ENCODE measurements at regions not wholly inside any gene's neighbourhood (a gene's known extent, or its start where the extent isn't known, plus 50 kb on each side); places are given as distances from the start of the nearest gene placed in this dataset.
"Not testable (repeated sequence)": the region's sequence is repeated elsewhere in the genome, so short reads cannot be mapped to it uniquely, and the experiment has no call there.

DNA sequence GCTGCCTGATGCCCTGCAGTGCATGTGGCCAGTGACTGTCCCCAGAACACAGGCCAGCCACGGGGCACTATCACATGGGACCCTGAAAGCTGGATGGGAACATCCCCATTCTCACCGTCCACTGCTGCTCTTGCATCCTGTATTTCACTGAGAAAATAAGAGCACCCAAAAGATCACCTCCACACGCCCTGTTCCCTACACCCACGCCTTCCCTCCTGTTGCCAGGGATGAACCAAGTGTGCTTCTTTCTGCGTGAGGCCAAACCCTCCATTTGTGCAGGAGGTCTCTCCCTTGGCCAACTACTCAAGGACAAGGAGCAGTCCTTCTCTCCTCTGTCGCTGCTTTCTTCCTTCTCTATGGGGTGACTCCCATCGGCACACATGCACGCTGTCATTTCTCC is 118.3 kb downstream of the LRRC37A3 start:
- H3K27ac Mint-ChIP-seq; H3K4me3 Mint-ChIP-seq; H3K4me1 Mint-ChIP-seq (ENCODE audit: low read depth); H3K36me3 Mint-ChIP-seq; H3K9me3 Mint-ChIP-seq (ENCODE audit: low read depth); H3K27me3 Mint-ChIP-seq: not testable (repeated sequence)

DNA sequence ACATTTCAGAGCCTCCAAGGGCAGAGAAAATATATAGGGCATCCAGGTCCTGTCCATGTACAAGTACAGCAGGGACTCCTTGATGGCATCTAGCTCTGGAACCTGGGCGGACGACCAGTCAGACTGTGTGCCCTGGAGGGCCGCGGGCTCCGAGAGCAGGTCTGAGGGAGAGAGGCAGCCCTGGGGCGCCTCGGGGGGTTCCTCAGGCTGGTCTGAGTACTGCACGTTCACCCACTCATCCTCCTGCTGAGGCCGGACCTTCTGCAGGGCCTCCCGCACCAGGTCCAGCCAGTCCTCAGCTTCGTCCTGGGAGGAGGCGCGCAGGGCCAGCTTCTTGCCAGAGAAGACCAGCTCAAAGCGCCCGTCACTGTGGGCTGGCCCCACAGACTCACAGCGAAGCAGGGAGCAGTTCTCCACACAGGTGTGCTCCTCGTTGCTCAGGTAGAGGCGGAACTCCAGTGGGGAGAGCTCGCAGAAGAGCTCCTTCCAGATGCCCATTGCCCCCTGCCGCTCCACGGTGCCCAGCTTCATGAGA is 118.8 kb downstream of the LRRC37A3 start:
- H3K9me3 Mint-ChIP-seq (ENCODE audit: low read depth); H3K4me1 Mint-ChIP-seq (ENCODE audit: low read depth); H3K27ac Mint-ChIP-seq; H3K36me3 Mint-ChIP-seq; H3K27me3 Mint-ChIP-seq; H3K4me3 Mint-ChIP-seq: not testable (repeated sequence)

DNA sequence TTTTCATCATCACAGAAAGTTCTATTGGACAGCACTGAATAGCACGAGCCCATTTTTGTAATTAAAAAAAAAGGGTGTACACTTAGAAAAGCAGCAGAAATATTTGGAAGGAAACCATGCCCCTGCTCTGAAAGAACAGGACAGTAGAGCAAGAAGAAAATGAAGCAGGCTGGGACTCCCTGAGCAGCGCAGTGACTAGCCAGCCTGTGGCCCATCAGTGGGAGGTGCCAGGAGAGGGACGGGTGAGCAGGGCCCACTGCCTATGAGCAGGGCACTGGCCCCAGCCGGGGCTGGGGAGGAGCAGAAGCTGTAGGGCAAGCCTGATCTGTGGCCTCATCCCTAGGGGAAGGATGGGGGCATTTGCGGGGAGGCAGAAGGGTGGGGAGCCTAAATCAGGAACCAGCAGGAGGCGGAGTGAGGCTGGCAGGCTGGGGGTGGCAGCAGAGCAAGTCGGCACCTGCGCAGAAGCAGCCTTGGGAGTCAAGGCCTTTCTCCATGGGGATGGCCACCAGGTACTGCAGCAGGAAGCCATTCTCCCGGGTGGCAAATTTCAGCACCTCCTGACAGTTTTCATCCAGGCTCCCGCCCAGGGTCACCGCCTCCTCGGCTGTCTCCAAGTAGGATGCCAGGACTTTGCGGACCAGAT is 119.6 kb downstream of the LRRC37A3 start:
- H3K27me3 Mint-ChIP-seq; H3K36me3 Mint-ChIP-seq; H3K4me3 Mint-ChIP-seq; H3K4me1 Mint-ChIP-seq (ENCODE audit: low read depth); H3K9me3 Mint-ChIP-seq (ENCODE audit: low read depth); H3K27ac Mint-ChIP-seq: not testable (repeated sequence)

DNA sequence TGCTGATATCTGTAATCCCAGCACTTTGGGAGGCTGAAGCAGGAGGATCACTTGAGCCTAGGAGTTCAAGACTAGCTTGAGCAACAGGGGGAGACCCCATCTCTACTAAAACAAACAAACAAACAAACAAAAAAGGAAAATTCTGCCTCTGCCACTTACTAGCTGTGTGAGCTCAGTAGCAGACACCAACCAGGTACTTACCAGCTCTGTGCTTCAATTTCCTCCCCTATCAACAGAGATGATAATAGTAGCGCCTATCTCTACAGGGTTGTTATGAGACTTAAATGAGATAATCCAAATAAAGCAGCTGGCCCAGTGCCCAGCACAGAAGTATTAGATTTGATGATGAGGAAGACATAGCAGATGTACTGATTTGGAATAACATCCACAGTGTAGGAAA is 120.3 kb downstream of the LRRC37A3 start:
- H3K27ac Mint-ChIP-seq; H3K4me1 Mint-ChIP-seq (ENCODE audit: low read depth); H3K36me3 Mint-ChIP-seq; H3K4me3 Mint-ChIP-seq; H3K27me3 Mint-ChIP-seq; H3K9me3 Mint-ChIP-seq (ENCODE audit: low read depth): not testable (repeated sequence)

DNA sequence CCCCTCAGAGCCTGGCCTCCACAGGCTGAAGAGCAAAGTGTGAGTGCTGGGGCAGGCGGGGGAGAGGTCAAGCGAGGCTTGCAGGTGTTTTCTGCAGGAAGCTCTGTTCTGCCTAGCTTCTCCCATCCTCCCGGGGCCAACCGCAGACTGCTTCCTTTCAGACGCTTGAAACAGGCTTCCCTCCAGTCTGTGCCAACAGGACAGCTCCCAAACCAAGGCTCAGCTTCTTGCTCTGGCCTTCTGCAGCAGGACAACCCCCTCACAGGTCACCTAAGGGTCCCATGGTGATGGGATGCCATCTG is 120.8 kb downstream of the LRRC37A3 start:
- not testable (repeated sequence) for H3K27me3 Mint-ChIP-seq; H3K27ac Mint-ChIP-seq; H3K4me3 Mint-ChIP-seq; H3K36me3 Mint-ChIP-seq; H3K4me1 Mint-ChIP-seq (ENCODE audit: low read depth); H3K9me3 Mint-ChIP-seq (ENCODE audit: low read depth)

DNA sequence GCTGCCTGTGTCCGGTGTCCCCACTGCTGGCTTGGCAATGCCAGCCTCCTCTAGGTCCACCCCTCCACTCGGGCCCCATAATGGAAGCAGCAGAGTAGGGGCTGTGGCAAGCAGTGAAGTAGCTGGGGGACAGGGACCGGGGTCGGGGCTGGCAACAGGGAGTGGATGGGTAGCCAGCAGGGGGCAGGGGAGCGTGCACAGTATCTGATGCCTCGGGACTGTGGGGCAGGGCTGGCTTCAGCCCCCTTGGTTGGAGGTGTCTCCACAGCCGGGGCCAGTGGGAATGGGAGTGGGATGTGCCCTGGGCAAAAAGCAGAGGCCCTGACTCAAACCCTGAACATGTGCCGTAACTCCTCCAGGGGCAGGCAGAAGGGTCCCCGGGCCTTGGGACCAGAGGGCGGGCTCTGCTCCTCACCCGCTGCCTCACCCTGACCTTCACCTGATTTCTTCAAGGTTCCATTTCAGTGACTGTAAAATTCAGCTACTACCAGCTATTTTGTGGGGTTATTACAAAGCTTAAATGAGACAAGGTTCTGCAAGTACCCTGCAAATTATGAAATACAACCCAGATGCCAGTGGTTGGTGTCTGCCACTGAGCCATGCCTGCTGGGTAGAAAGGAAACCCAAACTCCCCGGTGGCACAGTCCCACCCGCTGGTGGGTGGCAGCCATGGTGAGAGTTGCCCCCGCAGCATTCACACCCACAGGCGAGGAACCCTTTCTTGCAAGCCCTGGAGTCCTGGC is 121.4 kb downstream of the LRRC37A3 start:
- not testable (repeated sequence) for H3K4me1 Mint-ChIP-seq (ENCODE audit: low read depth); H3K36me3 Mint-ChIP-seq; H3K4me3 Mint-ChIP-seq; H3K27ac Mint-ChIP-seq; H3K9me3 Mint-ChIP-seq (ENCODE audit: low read depth); H3K27me3 Mint-ChIP-seq

DNA sequence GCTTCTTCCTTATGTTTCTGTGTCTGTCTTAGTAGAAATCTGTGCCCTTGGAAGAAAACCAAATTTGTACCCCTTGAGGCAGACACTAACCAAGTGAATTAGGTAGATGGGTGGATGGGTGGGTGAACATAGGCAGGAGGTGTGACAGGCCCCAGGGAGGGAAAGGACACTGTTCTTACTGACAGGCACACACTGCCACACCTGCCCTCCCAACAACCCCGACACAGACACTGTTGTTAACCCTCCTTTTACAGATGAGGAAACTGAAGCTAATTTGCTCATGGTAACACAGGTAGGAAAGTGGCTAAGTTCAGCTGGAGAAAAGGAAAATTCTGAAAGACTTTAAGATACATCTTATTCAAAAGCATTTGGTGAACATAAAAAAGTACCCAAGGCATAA is 123.9 kb downstream of the LRRC37A3 start:
- not testable (repeated sequence) for H3K27ac Mint-ChIP-seq; H3K36me3 Mint-ChIP-seq; H3K4me3 Mint-ChIP-seq; H3K9me3 Mint-ChIP-seq (ENCODE audit: low read depth); H3K27me3 Mint-ChIP-seq
- H3K4me1 Mint-ChIP-seq (ENCODE audit: low read depth): peaks cover 11% of the 10 kb centered on the region

DNA sequence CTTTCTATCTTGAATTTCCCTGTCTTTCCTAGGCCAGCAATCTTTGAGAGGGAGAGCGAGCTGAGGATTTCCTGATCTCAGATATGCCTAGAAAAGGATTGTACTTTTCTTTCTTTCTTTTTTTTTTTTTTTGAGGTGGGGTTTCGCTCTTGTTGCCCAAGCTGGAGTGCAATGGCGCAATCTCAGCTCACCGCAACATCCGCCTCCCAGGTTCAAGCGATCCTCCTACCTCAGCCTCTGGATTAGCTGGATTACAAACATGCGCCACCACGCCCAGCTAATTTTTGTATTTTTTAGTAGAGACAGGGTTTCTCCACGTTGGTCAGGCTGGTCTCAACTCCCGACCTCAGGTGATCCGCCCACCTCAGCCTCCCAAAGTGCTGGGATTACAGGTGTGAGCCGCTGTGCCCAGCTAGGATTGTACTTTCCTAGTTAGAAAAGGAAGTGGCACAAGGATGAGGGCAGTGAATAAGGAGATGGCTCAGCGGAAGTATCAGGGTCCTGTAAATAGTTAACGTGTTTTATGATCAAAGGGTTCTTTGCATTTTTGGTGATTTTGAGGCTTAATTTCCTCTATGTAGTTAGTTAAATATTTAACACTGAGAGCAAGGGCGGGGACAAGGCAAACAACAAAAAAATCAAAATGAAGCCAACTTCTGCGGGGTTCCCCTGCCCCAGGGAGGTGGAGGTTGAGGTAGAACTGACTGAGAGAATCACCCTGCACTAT is 124.6 kb downstream of the LRRC37A3 start:
- not testable (repeated sequence) for H3K27ac Mint-ChIP-seq; H3K4me3 Mint-ChIP-seq; H3K27me3 Mint-ChIP-seq; H3K9me3 Mint-ChIP-seq (ENCODE audit: low read depth); H3K36me3 Mint-ChIP-seq
- H3K4me1 Mint-ChIP-seq (ENCODE audit: low read depth): peaks cover 11% of the 10 kb centered on the region

DNA sequence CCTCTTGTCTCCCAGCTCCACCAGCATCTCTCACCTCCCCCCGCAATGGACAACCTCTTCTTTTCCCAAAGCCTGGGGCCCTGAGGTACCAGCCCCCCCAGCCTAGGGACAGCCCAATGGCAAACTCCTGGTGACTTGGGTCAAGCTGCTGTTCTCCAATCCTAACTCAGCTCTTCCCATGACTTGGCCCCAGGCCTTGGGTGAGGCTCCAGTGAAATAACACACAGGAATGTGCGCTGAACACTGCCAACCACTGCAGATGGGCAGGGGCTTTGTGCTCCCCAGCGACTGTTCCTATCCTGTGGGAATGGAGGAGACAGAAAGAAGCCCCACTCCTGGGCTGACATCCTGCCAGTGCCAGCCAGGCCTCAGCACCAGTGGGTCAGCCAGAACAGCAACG is 125.2 kb downstream of the LRRC37A3 start:
- H3K4me1 Mint-ChIP-seq (ENCODE audit: low read depth): peaks cover 11% of the 10 kb centered on the region
- H3K9me3 Mint-ChIP-seq (ENCODE audit: low read depth); H3K27ac Mint-ChIP-seq; H3K4me3 Mint-ChIP-seq; H3K36me3 Mint-ChIP-seq; H3K27me3 Mint-ChIP-seq: not testable (repeated sequence)

DNA sequence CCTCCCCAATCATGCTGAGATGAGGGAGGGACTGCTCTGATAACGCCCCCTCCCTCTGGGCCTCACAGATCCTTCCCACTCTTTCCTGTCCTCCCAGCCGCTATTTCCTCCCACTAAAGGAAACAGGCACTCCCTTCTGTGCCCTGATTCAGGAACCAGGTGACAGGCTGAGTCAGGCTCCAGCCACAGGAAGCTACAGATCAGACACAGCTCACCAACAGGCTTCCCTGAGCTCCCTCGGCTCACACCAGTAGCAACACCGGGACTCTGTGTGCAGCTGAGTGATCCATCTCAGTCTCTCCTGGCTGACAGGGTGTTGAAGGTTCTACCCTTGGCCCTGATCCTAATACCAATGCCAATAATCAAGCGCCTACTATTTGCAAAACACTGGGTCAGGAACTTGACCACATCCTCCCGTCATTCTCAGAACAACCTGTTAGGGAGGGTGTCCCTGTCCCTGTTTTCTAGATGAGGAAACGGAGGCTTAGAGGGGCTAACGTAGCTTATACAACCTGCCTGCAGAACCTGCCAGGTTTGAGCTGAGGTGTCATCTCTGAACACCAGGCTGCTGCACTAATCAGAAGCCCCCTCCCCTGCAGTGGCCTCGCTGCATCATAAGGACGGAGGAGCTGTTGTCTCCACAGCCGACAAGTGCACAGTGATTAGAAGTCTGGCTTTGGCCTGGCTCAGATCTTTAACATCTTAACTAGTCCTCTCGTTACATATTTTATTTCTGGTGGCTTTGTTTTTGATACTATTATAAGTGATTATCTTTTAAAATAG is 126.3 kb downstream of the LRRC37A3 start:
- H3K4me3 Mint-ChIP-seq; H3K27me3 Mint-ChIP-seq; H3K36me3 Mint-ChIP-seq; H3K9me3 Mint-ChIP-seq (ENCODE audit: low read depth); H3K4me1 Mint-ChIP-seq (ENCODE audit: low read depth); H3K27ac Mint-ChIP-seq: not testable (repeated sequence)

DNA sequence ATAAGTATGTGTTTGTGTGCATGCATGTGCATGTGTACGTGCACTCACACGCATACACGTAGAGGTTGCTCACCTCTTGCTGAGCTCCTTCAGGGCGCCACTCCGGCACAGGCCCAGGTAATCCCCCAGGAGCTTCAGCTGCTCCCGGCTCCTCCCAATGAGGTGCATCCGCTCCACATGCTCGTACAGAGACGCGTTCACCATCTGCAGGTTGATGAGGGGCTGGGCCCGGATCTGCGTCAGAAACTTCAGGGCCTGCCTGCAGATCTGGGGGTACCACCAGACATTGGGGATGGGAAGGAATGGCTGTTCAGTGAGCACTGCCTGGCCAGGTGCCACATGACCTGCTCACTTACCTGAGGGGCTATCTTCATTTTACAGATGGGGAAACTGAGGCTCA is 127.0 kb downstream of the LRRC37A3 start:
- H3K9me3 Mint-ChIP-seq (ENCODE audit: low read depth); H3K36me3 Mint-ChIP-seq; H3K4me1 Mint-ChIP-seq (ENCODE audit: low read depth); H3K4me3 Mint-ChIP-seq; H3K27ac Mint-ChIP-seq; H3K27me3 Mint-ChIP-seq: not testable (repeated sequence)

DNA sequence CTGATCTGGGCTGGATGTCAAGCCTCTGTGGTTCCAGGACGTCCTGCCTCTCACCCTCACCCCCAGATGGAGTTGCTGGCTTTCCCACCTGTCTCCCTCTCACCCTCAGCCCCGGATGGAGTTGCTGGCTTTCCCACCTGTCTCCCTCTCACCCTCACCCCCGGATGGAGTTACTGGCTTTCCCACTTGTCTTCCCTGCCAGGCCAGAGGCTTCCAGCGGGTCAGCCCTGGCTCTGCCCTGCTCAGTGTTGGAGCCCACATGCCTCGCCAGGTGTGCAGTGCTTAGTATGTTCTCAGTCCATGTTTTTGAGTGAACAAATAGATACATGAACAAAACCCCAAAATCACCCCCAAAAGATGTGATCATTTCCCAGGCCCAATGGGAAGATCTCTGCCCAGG is 127.6 kb downstream of the LRRC37A3 start:
- not testable (repeated sequence) for H3K4me1 Mint-ChIP-seq (ENCODE audit: low read depth); H3K36me3 Mint-ChIP-seq; H3K27me3 Mint-ChIP-seq; H3K27ac Mint-ChIP-seq; H3K4me3 Mint-ChIP-seq; H3K9me3 Mint-ChIP-seq (ENCODE audit: low read depth)

DNA sequence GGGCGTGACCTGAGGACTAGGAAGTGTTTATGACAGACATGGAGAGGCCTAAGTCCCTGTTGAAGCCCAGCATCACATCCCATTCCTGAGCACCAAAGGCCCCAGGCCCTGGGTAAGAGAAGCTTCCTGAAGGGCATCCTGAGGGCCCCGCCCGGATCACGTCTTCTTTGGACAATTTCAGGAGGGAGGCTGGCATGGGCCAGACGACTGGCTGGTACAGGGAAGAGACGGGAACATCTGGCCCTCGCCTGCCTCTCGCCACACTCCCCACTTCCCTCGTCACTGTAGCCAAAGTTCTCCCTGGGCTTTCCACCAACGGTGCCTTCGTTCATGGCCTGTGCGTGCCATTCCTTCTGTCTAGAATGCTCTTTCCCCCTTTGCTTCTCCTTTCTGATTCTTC is 128.1 kb downstream of the LRRC37A3 start:
- H3K36me3 Mint-ChIP-seq; H3K4me1 Mint-ChIP-seq (ENCODE audit: low read depth); H3K4me3 Mint-ChIP-seq; H3K27ac Mint-ChIP-seq; H3K9me3 Mint-ChIP-seq (ENCODE audit: low read depth); H3K27me3 Mint-ChIP-seq: not testable (repeated sequence)

DNA sequence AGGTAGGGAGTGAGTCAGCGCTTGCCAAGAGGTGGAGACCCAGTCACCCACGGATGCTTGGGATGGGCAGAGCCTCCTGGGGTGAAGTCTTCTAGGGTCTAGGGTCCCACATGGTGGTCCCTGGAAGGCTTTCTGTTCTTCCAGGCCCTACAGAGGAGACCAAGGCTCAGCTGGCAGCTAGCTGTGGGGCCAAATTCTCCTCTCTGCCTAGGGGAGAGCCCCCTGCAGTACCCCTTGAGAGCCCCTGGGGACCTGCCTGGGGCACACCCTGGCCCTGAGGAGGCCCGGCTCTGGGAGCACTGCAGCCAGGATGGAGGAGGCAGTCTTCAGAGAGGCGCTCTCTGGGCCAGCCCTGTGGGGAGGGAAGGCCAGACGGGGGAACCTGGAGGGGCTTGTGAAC is 128.6 kb upstream of the SMURF2 start:
- H3K4me3 Mint-ChIP-seq; H3K27me3 Mint-ChIP-seq; H3K4me1 Mint-ChIP-seq (ENCODE audit: low read depth); H3K36me3 Mint-ChIP-seq; H3K9me3 Mint-ChIP-seq (ENCODE audit: low read depth); H3K27ac Mint-ChIP-seq: not testable (repeated sequence)

DNA sequence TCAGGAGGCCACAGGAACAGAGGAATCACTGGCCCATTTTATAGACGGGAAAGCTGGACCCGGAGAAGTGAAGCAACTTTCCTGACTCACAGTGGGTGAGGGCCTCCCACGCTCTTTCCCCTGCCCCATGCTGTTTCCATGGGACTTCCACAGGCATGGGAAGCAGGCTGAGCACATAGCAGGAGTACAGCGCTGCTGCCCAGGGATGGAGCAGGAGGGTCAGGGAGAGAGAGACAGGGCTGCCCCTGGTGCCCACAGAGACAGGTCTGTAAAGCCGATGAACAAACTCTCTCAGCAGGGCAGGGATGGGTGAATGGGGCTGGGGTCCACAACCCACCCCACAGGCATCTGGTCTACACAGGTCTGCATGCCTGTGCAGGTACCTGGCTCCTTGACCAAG is 128.1 kb upstream of the SMURF2 start:
- not testable (repeated sequence) for H3K27ac Mint-ChIP-seq; H3K27me3 Mint-ChIP-seq; H3K36me3 Mint-ChIP-seq; H3K4me3 Mint-ChIP-seq; H3K9me3 Mint-ChIP-seq (ENCODE audit: low read depth); H3K4me1 Mint-ChIP-seq (ENCODE audit: low read depth)
